PC-3 (cell line): ENCODE measurements at regions not wholly inside any gene's neighbourhood (a gene's known extent, or its start where the extent isn't known, plus 50 kb on each side); places are given as distances from the start of the nearest gene placed in this dataset.

ENCODE experiments used
- ATAC-seq: fragments of 200-7000 bp; cut with Tn5 transposase; 2 replicates; pipeline ENCODE4 v1.9.1; 2020; ENCODE audit warnings: mild to moderate bottlenecking, moderate library complexity
- BruUV-seq: library from RNA; stranded (reverse); fragments of 400-500 nt; replicated peaks from 2 replicates; lab custom pipeline; 2021; lab: Mats Ljungman, UMichigan
- CTCF ChIA-PET: fragments of 300-600 bp; sonication (Branson Sonifier 250); formaldehyde crosslinking; loops from one replicate; lab custom pipeline; 2022; ENCODE audit warnings: antibody characterized with exemption; lab: Charles Lee
- POLR2A ChIA-PET: fragments of 300-600 bp; sonication (Branson Sonifier 250); formaldehyde crosslinking; loops from one replicate; lab custom pipeline; 2022; ENCODE audit warnings: antibody characterized with exemption; ENCODE audit not compliant: unreplicated experiment; lab: Charles Lee
- DNase-seq: peaks from one replicate; pipeline ENCODE4 v3.0.0-alpha.2; 2015
- H2AFZ ChIP-seq: fragments of 300-600 bp; sonication (generic); 2 replicates; pipeline ENCODE4 v1.6.0; 2016; ENCODE audit warnings: antibody characterized with exemption, low read length
- H3F3A ChIP-seq: fragments of 300-600 bp; sonication (generic); one replicate; pipeline ENCODE4 v1.6.0; 2017; ENCODE audit warnings: antibody characterized with exemption, low read length, control low read depth, mild to moderate bottlenecking; ENCODE audit not compliant: unreplicated experiment
- H3K27ac ChIP-seq: fragments of 300-600 bp; sonication (generic); 2 replicates; pipeline ENCODE4 v1.5.1; 2016; ENCODE audit warnings: mild to moderate bottlenecking, low read length
- H3K27me3 ChIP-seq: fragments of 300-600 bp; sonication (generic); 2 replicates; pipeline ENCODE4 v1.6.1; 2016; ENCODE audit warnings: low read length, mixed read lengths
- H3K36me3 ChIP-seq: fragments of 300-600 bp; sonication (generic); 2 replicates; pipeline ENCODE4 v1.6.1; 2016; ENCODE audit warnings: low read depth, mixed run types, low read length, mixed read lengths
- H3K4me1 ChIP-seq: fragments of 300-600 bp; sonication (generic); 2 replicates; pipeline ENCODE4 v1.5.1; 2016; ENCODE audit warnings: low read length; ENCODE audit not compliant: insufficient read depth
- H3K4me2 ChIP-seq: fragments of 300-600 bp; sonication (generic); 2 replicates; pipeline ENCODE4 v1.6.0; 2016; ENCODE audit warnings: low read length
- H3K4me3 ChIP-seq: fragments of 300-600 bp; sonication (generic); 2 replicates; pipeline ENCODE4 v1.5.1; 2016; ENCODE audit warnings: mild to moderate bottlenecking, low read length, mixed read lengths
- H3K79me2 ChIP-seq: fragments of 300-600 bp; sonication (generic); 2 replicates; pipeline ENCODE4 v1.6.1; 2017; ENCODE audit warnings: low read length, mixed read lengths
- H3K9ac ChIP-seq: fragments of 300-600 bp; sonication (generic); 2 replicates; pipeline ENCODE4 v1.6.0; 2016; ENCODE audit warnings: mild to moderate bottlenecking, low read length
- H3K9me2 ChIP-seq: fragments of 300-600 bp; sonication (generic); replicated peaks from 2 replicates; pipeline ENCODE4 v1.6.1; 2016; ENCODE audit warnings: mixed run types, low read length, mixed read lengths
- H3K9me3 ChIP-seq: fragments of 300-600 bp; sonication (generic); 2 replicates; pipeline ENCODE4 v1.6.1; 2016; ENCODE audit warnings: low read length, mixed read lengths
- H4K20me1 ChIP-seq: fragments of 300-600 bp; sonication (generic); 2 replicates; pipeline ENCODE4 v1.6.1; 2016; ENCODE audit warnings: low read length, mixed read lengths
- CTCF ChIP-seq: fragments of 300-600 bp; sonication (generic); conservative IDR thresholded peaks from 2 replicates; pipeline ENCODE4 v1.5.1; 2017; ENCODE audit warnings: antibody characterized with exemption, low read depth, mild to moderate bottlenecking, low read length
- EZH2 ChIP-seq: fragments of 300-600 bp; sonication (generic); IDR thresholded peaks from one replicate; pipeline ENCODE4 v1.6.1; 2017; ENCODE audit warnings: antibody characterized with exemption, mild to moderate bottlenecking, low read length; ENCODE audit not compliant: unreplicated experiment
- EZH2phosphoT487 ChIP-seq: fragments of 300-600 bp; sonication (generic); IDR thresholded peaks from 2 replicates; pipeline ENCODE4 v1.6.1; 2018; ENCODE audit warnings: mild to moderate bottlenecking, antibody characterized with exemption, low read length, borderline replicate concordance
- intact Hi-C: fragments of 100-400 bp; cut with micrococcal nuclease; formaldehyde crosslinking; loops from 2 replicates; pipeline ENCODE4 v1.9.0; 2023

- no TSS peak for BruUV-seq
- no peak for DNase-seq
- Histone ChIP-seq H3K27me3 (no peaks in the 10 kb centered on the region), H3K9me3 (no peaks in the 10 kb centered on the region), H3K9ac (no peak overlapping the region), H3K4me1 (no peaks in the 10 kb centered on the region), H4K20me1 (no peaks in the 10 kb centered on the region), H3K79me2 (no peaks in the 10 kb centered on the region), H3K36me3 (no peaks in the 10 kb centered on the region), H3K4me3 (no peak overlapping the region), H3K4me2 (no peak overlapping the region), H2AFZ (no peak overlapping the region), H3F3A (no peaks in the 10 kb centered on the region), H3K9me2 (no peaks in the 10 kb centered on the region), H3K27ac (no peak overlapping the region)
- POLR2A ChIA-PET, result no interaction called here
- CTCF ChIA-PET, result no interaction called here
- no peak for ATAC-seq
- TF ChIP-seq EZH2, result no peak
- no peak for TF ChIP-seq EZH2phosphoT487
- no peak for TF ChIP-seq CTCF
- intact Hi-C loops, result no loop called here
Measured at GRCh38 chr13:62040078-62040477, 624.4 kb upstream of the PCDH20 start.

- H3K36me3 ChIP-seq, result no peaks in the 10 kb centered on the region
- no peak overlapping the region for H2AFZ ChIP-seq
- no peaks in the 10 kb centered on the region for H3F3A ChIP-seq
- ChIA-PET CTCF (no interaction called here), POLR2A (no interaction called here)
- no TSS peak for BruUV-seq
- TF ChIP-seq CTCF (no peak), EZH2 (no peak), EZH2phosphoT487 (no peak)
- no peaks in the 10 kb centered on the region for H3K79me2 ChIP-seq
- H3K9ac ChIP-seq, result no peak overlapping the region
- DNase-seq, result no peak
- H3K4me1 ChIP-seq, result no peaks in the 10 kb centered on the region
- no peaks in the 10 kb centered on the region for H3K9me2 ChIP-seq
- H4K20me1 ChIP-seq, result no peaks in the 10 kb centered on the region
- H3K4me3 ChIP-seq, result no peak overlapping the region
- H3K9me3 ChIP-seq, result no peaks in the 10 kb centered on the region
- intact Hi-C loops, result no loop called here
- H3K27ac ChIP-seq, result no peak overlapping the region
- no peaks in the 10 kb centered on the region for H3K27me3 ChIP-seq
- H3K4me2 ChIP-seq, result no peak overlapping the region
- no peak for ATAC-seq
Measured at GRCh38 chr13:62038214-62038613, 622.6 kb upstream of the PCDH20 start.

GRCh38 chr13:62035981-62036380 is 620.3 kb upstream of the PCDH20 start:
- no peak for DNase-seq
- no peak overlapping the region for H3K9ac ChIP-seq
- H3F3A ChIP-seq, result no peaks in the 10 kb centered on the region
- no peaks in the 10 kb centered on the region for H3K79me2 ChIP-seq
- intact Hi-C loops, result no loop called here
- no peaks in the 10 kb centered on the region for H4K20me1 ChIP-seq
- H3K9me2 ChIP-seq, result no peaks in the 10 kb centered on the region
- POLR2A ChIA-PET, result no interaction called here
- H3K4me1 ChIP-seq, result no peaks in the 10 kb centered on the region
- H3K27ac ChIP-seq, result no peak overlapping the region
- no peak overlapping the region for H3K4me3 ChIP-seq
- ATAC-seq, result no peak
- no TSS peak for BruUV-seq
- CTCF ChIA-PET, result no interaction called here
- H3K36me3 ChIP-seq, result no peaks in the 10 kb centered on the region
- no peak overlapping the region for H3K4me2 ChIP-seq
- no peaks in the 10 kb centered on the region for H3K27me3 ChIP-seq
- TF ChIP-seq EZH2phosphoT487 (no peak), CTCF (no peak), EZH2 (no peak)
- H2AFZ ChIP-seq, result no peak overlapping the region
- H3K9me3 ChIP-seq, result no peaks in the 10 kb centered on the region
